C4-2B (cell line): ENCODE measurements at regions not wholly inside any gene's neighbourhood (a gene's known extent, or its start where the extent isn't known, plus 50 kb on each side); places are given as distances from the start of the nearest gene placed in this dataset.

Experiments used
- H3K27ac ChIP-seq: fragments of 450-650 bp; 2 replicates; pipeline ENCODE4 v1.5.1; 2017
- CTCF ChIP-seq: fragments of 450-650 bp; conservative IDR thresholded peaks from 2 replicates; pipeline ENCODE4 v1.5.1; 2017; ENCODE audit warnings: mild to moderate bottlenecking
- ZFX ChIP-seq: fragments of 450-650 bp; IDR thresholded peaks from 2 replicates; pipeline ENCODE4 v1.6.1; 2017

- no peak overlapping the region for H3K27ac ChIP-seq
- TF ChIP-seq ZFX = no peak
- TF ChIP-seq CTCF = no peak
Measured at GRCh38 chr10:8590518-8590917, 536.0 kb downstream of the GATA3 start.

- no peak for TF ChIP-seq ZFX
- TF ChIP-seq CTCF = no peak
- no peak overlapping the region for H3K27ac ChIP-seq
Measured at GRCh38 chr10:8591640-8592039, 537.2 kb downstream of the GATA3 start.

GRCh38 chr10:8594176-8594575 lies 539.7 kb downstream of the GATA3 start:
- no peak for TF ChIP-seq ZFX
- H3K27ac ChIP-seq = peak overlapping the region; percentile 27; the same call in 1 of the 2 replicates

GRCh38 chr10:8594711-8595110 lies 540.2 kb downstream of the GATA3 start:
- TF ChIP-seq ZFX (no peak), CTCF (no peak)
- H3K27ac ChIP-seq = peak overlapping the region; percentile 27; the same call in 1 of the 2 replicates

GRCh38 chr10:8595140-8595539 lies 540.7 kb downstream of the GATA3 start:
- H3K27ac ChIP-seq = peak overlapping the region; percentile 26; the same call in 1 of the 2 replicates
- TF ChIP-seq ZFX (no peak), CTCF (no peak)

GRCh38 chr10:8596929-8597472 lies 542.5 kb downstream of the GATA3 start:
- H3K27ac ChIP-seq = no peak overlapping the region; the same call in 1 of the 2 replicates
- no peak for TF ChIP-seq ZFX

- no peak overlapping the region for H3K27ac ChIP-seq
- TF ChIP-seq CTCF = no peak
- TF ChIP-seq ZFX = no peak
Measured at GRCh38 chr10:8600192-8600591, 545.7 kb downstream of the GATA3 start.

GRCh38 chr10:8602821-8603220 lies 548.3 kb downstream of the GATA3 start:
- no peak overlapping the region for H3K27ac ChIP-seq
- TF ChIP-seq CTCF (no peak), ZFX (no peak)
